Cerebellar cortex (tissue), 1 donor: ENCODE measurements at regions not wholly inside any gene's neighbourhood (a gene's known extent, or its start where the extent isn't known, plus 50 kb on each side); places are given as distances from the start of the nearest gene placed in this dataset.

Experiments used
- DNase-seq: peaks from one replicate; pipeline ENCODE4 v3.0.0-alpha.2; 2015; ENCODE audit warnings: low spot score

GRCh38 chr15:46856839-46857502, 860.3 kb upstream of the SEMA6D start:
- no peak for DNase-seq

GRCh38 chr15:46858150-46858549, 859.2 kb upstream of the SEMA6D start:
- no peak for DNase-seq

DNA sequence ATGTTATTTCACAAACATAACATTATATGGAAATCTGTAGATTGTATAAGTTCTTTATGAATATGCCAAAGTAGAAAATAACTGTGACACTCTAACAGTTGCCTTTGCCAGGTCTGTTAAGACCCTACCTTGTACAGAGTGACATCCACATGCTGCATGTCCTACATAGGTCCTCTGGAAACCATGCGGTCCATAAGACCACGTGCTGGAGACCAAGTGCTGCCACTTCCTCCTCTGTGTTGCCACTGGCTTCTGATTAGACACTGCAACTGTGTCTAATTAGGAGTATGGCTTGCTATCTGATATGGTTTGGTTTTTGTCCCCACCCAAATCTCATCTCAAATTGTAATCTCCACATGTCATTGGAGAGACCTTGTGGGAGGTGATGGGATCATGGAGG, 855.5 kb upstream of the SEMA6D start:
- DNase-seq, result no peak

- no peak for DNase-seq
Observed at GRCh38 chr15:46865155-46865554, 852.1 kb upstream of the SEMA6D start.

- no peak for DNase-seq
Observed at GRCh38 chr15:46872286-46872980, 844.9 kb upstream of the SEMA6D start.

DNA sequence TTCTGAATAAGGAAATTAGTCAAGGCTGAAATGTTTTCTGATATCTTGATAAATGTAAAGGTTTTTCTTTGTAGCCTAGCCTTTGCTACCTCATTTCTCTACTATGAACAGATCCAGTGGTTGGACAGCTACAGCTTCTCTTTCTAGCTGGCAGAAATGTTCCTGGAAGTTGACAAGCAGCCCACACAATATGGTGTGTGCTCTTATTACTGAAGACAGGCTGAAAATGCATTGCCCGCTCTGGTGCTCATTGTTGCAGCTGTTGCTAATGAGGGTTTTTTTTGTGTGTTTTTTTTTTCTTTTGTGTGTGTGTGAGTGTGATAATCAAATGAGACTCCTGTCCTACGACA, 844.3 kb upstream of the SEMA6D start:
- DNase-seq, result no peak

GRCh38 chr15:46879032-46879770, 838.1 kb upstream of the SEMA6D start:
- DNase-seq, result no peak

DNA sequence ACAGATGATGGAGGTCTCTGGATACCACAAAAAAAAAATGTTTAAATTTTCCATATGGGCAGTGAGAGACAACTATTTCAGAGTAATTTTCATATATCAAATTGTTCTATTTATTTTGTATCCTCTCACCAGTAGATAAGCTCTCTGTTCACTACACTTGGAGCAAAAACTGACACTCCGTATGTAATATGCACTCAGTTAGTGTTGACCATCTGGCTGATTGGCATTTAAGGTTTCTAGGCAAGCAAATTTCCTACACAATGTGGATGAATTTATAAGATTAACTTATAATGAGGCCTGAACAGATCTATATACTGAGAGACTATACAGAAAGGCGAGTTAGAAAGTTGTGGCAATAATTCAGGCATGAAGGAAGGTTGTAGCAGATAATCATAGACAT, 836.5 kb upstream of the SEMA6D start:
- no peak for DNase-seq

GRCh38 chr15:46892621-46893160, 824.6 kb upstream of the SEMA6D start:
- DNase-seq, result no peak

DNA sequence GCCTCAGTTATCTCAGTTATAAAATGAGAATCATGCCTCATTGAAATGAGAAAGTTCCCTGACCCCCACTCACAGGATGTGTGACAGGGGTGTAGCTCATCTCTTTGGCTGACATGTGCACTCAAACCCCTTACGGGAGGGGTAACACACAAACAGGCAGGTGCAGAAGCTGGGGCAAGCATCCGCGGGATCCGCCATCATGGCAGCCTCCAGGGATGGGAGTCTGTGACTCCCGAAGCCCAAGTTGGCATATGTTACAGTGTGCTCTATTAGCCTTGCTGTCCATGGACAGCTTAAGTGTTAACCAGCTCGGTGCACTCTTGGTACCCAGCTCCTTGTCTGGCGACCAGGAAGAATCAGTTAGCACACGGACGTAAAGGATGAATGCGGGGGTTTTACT, 822.7 kb upstream of the SEMA6D start:
- DNase-seq, result no peak

GRCh38 chr15:46897266-46897665, 820.0 kb upstream of the SEMA6D start:
- no peak for DNase-seq

- DNase-seq, result no peak
Observed at GRCh38 chr15:46901001-46901400, 816.3 kb upstream of the SEMA6D start.

DNA sequence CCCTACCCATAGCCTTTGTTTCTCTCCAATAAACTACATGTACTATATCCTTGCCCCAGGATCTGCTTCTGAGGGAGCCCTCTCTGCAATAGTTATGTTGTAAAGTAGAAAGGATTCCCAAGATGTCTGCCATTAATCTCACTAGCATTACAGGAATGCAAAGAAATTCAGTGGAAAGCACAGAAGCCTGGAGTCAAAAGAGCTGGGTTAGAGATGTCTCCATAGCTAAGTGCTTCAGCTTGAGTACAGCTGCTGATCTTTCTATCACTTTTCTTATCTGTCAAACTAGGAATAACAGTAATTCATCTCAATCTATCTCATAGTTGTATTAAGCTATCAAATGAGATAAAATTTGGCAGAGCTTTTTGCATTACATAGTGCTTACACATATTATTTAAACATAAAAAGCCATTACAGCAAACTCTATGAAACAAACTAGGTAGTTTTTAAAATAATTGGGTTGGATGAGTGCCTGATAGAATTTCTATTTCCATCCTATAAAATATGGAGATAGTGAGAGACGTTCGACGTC, 799.5 kb upstream of the SEMA6D start:
- no peak for DNase-seq

GRCh38 chr15:46918462-46919140, 798.7 kb upstream of the SEMA6D start:
- no peak for DNase-seq

DNA sequence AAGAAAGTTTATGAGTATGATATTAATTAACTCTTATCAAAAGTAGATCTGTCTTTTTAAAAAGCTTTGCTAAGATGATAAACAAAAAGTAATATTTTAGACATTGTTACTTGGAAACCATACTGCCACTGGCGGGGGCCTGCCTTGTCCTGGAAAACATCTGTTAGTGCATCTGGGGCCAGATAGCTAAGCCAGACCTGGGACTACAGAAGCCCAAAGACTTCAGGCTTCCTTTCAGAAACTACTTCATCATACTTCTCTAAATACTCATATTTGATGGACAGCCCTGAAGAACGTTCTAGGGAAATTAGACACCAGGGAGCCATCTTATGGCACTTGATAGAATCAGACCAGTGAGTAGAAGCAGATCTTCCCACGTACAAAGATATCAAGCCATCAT, 795.4 kb upstream of the SEMA6D start:
- no peak for DNase-seq

- DNase-seq, result no peak
Observed at GRCh38 chr15:46930426-46930825, 786.9 kb upstream of the SEMA6D start.

- peak; percentile 69 for DNase-seq
Observed at GRCh38 chr15:46933332-46933731, 784.0 kb upstream of the SEMA6D start.

GRCh38 chr15:46934851-46935250, 782.5 kb upstream of the SEMA6D start:
- DNase-seq, result no peak

GRCh38 chr15:46938169-46938568, 779.1 kb upstream of the SEMA6D start:
- no peak for DNase-seq

DNA sequence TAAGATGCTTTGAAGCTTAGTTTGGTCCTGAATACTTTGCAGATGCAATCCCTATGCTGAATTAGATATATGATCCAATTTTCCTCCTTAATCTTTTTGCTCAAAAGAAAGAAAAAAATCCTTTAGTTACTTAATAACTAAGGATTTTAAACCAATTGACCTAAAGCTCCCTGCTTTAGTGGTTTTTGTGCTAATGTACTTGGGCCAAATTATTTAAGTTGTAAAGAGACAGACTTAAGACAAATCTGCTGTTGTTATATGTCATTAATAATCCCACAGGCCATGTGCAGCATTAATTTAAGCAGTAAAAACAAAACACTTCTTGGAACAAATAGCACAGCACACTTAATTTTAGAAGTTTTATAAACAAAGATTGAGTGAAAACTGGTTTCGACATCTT, 776.1 kb upstream of the SEMA6D start:
- DNase-seq, result no peak

DNA sequence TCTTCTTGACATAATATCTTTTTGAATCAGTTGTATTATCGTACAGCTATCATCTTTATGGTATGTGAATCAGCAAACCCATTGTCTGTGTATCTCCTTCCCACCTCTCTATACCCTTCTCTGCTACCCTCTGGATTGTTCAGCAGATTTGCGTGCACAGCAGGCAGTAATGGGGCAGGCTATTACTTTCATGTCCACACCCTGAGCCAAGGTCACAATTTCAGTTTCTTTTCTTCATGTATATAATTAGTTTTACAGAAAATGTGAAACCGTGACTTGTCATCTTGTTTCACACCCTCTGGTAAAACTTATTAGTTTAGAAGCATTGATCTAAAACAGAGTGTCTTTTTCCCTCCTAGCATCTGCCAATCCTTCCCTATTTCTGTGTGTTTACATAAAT, 770.4 kb upstream of the SEMA6D start:
- no peak for DNase-seq

DNA sequence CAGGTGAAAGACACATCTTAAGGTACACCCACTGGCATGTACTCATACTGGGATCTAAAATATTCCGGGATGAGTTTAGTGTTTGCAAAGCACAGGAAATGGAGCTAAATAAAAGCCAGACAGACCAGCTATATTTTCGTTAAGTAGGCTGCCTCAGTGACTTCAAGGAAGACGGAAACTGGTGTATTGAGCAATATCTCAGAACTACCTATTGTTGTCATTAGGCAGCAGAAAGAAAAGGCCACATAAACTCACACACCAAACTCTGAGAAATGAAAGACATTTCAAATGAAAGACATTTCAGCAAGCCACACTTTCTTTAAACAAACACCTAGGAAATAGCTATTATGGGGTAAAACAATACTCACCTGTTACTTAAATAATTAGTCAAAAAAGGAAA, 761.7 kb upstream of the SEMA6D start:
- no peak for DNase-seq
